K562 (cell line): ENCODE measurements at regions not wholly inside any gene's neighbourhood (a gene's known extent, or its start where the extent isn't known, plus 50 kb on each side); places are given as distances from the start of the nearest gene placed in this dataset.

Experiments used
- BCLAF1 ChIP-seq, 2 experiments: fragments of 450-650 bp in 1 of 2; IDR thresholded peaks; 2 replicates each; pipeline ENCODE4 v1.6.1; 2011 to 2017; ENCODE audit warnings: low read depth in 2 of 2, antibody characterized with exemption in 1 of 2, borderline replicate concordance in 1 of 2, low read length in 1 of 2, mild to moderate bottlenecking in 1 of 2, mixed read lengths in 1 of 2; ENCODE audit not compliant: control insufficient read depth in 1 of 2
- HOXB6 ChIP-seq: fragments of 250-450 bp; sonication (Bioruptor Pico); IDR thresholded peaks from 2 replicates; pipeline ENCODE4 v1.5.1; 2022; ENCODE audit warnings: mild to moderate bottlenecking, borderline replicate concordance
- NELFE ChIP-seq: IDR thresholded peaks from 2 replicates; pipeline ENCODE4 v1.6.1; 2011; ENCODE audit warnings: mild to moderate bottlenecking; ENCODE audit not compliant: insufficient read depth, insufficient read length
- NFXL1 ChIP-seq: fragments of 450-650 bp; formaldehyde crosslinking; IDR thresholded peaks from 2 replicates; pipeline ENCODE4 v1.4.0; 2021; ENCODE audit warnings: mild to moderate bottlenecking
- PHTF2 ChIP-seq: fragments of 250-450 bp; sonication (Bioruptor Pico); IDR thresholded peaks from 2 replicates; pipeline ENCODE4 v1.5.0; 2021; ENCODE audit warnings: mild to moderate bottlenecking
- RNF219 ChIP-seq: fragments of 250-450 bp; sonication (Bioruptor Pico); IDR thresholded peaks from 2 replicates; pipeline ENCODE4 v1.5.0; 2022; ENCODE audit warnings: mild to moderate bottlenecking
- ZBTB1 ChIP-seq: sonication (generic); formaldehyde crosslinking; IDR thresholded peaks from 2 replicates; pipeline ENCODE4 v1.8.1; 2023; ENCODE audit warnings: missing genetic modification reagents, low read depth, mild to moderate bottlenecking, borderline replicate concordance
- ZBTB12 ChIP-seq: fragments of 250-450 bp; sonication (Bioruptor Pico); IDR thresholded peaks from 2 replicates; pipeline ENCODE4 v1.4.0; 2020
- ZNF124 ChIP-seq: sonication (generic); formaldehyde crosslinking; IDR thresholded peaks from 2 replicates; pipeline ENCODE4 v1.8.1; 2022; ENCODE audit warnings: missing genetic modification reagents
- ZNF347 ChIP-seq: fragments of 450-650 bp; formaldehyde crosslinking; IDR thresholded peaks from 2 replicates; pipeline ENCODE4 v1.4.0; 2020; ENCODE audit warnings: low read depth, mild to moderate bottlenecking, moderate library complexity

- TF ChIP-seq RNF219 (CRISPR knock-in tag) (no peak), ZNF347 (CRISPR knock-in tag) (no peak), PHTF2 (CRISPR knock-in tag) (no peak), HOXB6 (CRISPR knock-in tag) (no peak), ZBTB12 (no peak), BCLAF1 (IDR thresholded peaks at IDR 0.05; ENCODE audit: borderline replicate concordance in 1 of 2, control insufficient read depth in 1 of 2, low read depth in 2 of 2, low read length in 1 of 2) (no peak), ZBTB1 (CRISPR knock-in tag) (no peak), NFXL1 (CRISPR knock-in tag) (no peak), ZNF124 (CRISPR knock-in tag) (no peak), NELFE (no peak)
Measured at GRCh38 chr18:73976433-73976832, 171.2 kb downstream of the FBXO15 start (continued).
